Mesothelial cell of epicardium (in vitro differentiated cells): ENCODE measurements at regions not wholly inside any gene's neighbourhood (a gene's known extent, or its start where the extent isn't known, plus 50 kb on each side); places are given as distances from the start of the nearest gene placed in this dataset.

Source experiments
- DNase-seq, 2 experiments: peaks; one replicate each; pipeline ENCODE4 v3.0.0; 2021; ENCODE audit warnings: low spot score in 2 of 2; ENCODE audit not compliant: unreplicated experiment in 2 of 2
- H3K27ac Mint-ChIP-seq: 2 replicates; pipeline ENCODE4 v1.8.0; 2021; ENCODE audit warnings: mixed read lengths
- H3K27me3 Mint-ChIP-seq: 2 replicates; pipeline ENCODE4 v1.8.0; 2021; ENCODE audit warnings: low read depth, mixed read lengths
- H3K36me3 Mint-ChIP-seq: 2 replicates; pipeline ENCODE4 v1.8.0; 2021; ENCODE audit warnings: mixed read lengths
- H3K4me1 Mint-ChIP-seq: 2 replicates; pipeline ENCODE4 v1.8.0; 2021; ENCODE audit warnings: mixed read lengths
- H3K4me3 Mint-ChIP-seq: 2 replicates; pipeline ENCODE4 v1.8.0; 2021; ENCODE audit warnings: mild to moderate bottlenecking, moderate library complexity, mixed read lengths
- H3K9me3 Mint-ChIP-seq: 2 replicates; pipeline ENCODE4 v1.8.0; 2021; ENCODE audit warnings: mixed read lengths
- CTCF ChIP-seq: fragments of 200-600 bp; sonication (generic); IDR thresholded peaks from one replicate; pipeline ENCODE4 v1.5.0; 2021; ENCODE audit warnings: antibody characterized with exemption; ENCODE audit not compliant: unreplicated experiment

GRCh38 chr5:86997516-86997915, 270.2 kb upstream of the RASA1 start:
- DNase-seq, result no peak
- Mint-ChIP-seq H3K4me1 (no peaks in the 10 kb centered on the region), H3K27ac (no peak overlapping the region), H3K9me3 (peaks cover 13% of the 10 kb centered on the region), H3K36me3 (no peaks in the 10 kb centered on the region), H3K27me3 (no peaks in the 10 kb centered on the region), H3K4me3 (no peak overlapping the region)
- TF ChIP-seq CTCF, result no peak

GRCh38 chr5:86999951-87000350, 267.7 kb upstream of the RASA1 start:
- Mint-ChIP-seq H3K4me1 (no peaks in the 10 kb centered on the region), H3K27me3 (no peaks in the 10 kb centered on the region), H3K4me3 (no peak overlapping the region), H3K27ac (no peak overlapping the region), H3K36me3 (no peaks in the 10 kb centered on the region), H3K9me3 (peaks cover 7% of the 10 kb centered on the region)
- no peak for DNase-seq
- no peak for TF ChIP-seq CTCF

- no peak overlapping the region for H3K4me3 Mint-ChIP-seq
- no peaks in the 10 kb centered on the region for H3K36me3 Mint-ChIP-seq
- no peaks in the 10 kb centered on the region for H3K4me1 Mint-ChIP-seq
- no peak for TF ChIP-seq CTCF
- no peak for DNase-seq
- no peaks in the 10 kb centered on the region for H3K27me3 Mint-ChIP-seq
- no peaks in the 10 kb centered on the region for H3K9me3 Mint-ChIP-seq
- H3K27ac Mint-ChIP-seq, result no peak overlapping the region
Observed at GRCh38 chr5:87002485-87002884, 265.2 kb upstream of the RASA1 start.

- H3K27me3 Mint-ChIP-seq, result no peaks in the 10 kb centered on the region
- no peak overlapping the region for H3K4me3 Mint-ChIP-seq
- no peaks in the 10 kb centered on the region for H3K36me3 Mint-ChIP-seq
- DNase-seq, result no peak
- no peaks in the 10 kb centered on the region for H3K9me3 Mint-ChIP-seq
- peaks cover 4% of the 10 kb centered on the region for H3K4me1 Mint-ChIP-seq
- no peak for TF ChIP-seq CTCF
- no peak overlapping the region for H3K27ac Mint-ChIP-seq
Observed at GRCh38 chr5:87004101-87004500, 263.6 kb upstream of the RASA1 start.

GRCh38 chr5:87007737-87008136, 259.9 kb upstream of the RASA1 start:
- Mint-ChIP-seq H3K27ac (no peak overlapping the region), H3K36me3 (no peaks in the 10 kb centered on the region), H3K4me1 (peaks cover 6% of the 10 kb centered on the region), H3K27me3 (no peaks in the 10 kb centered on the region), H3K9me3 (no peaks in the 10 kb centered on the region), H3K4me3 (no peak overlapping the region)
- no peak for TF ChIP-seq CTCF
- no peak for DNase-seq
